ENCODE measurements at regions not wholly inside any gene's neighbourhood (a gene's known extent, or its start where the extent isn't known, plus 50 kb on each side); places are given as distances from the start of the nearest gene placed in this dataset.

DNA sequence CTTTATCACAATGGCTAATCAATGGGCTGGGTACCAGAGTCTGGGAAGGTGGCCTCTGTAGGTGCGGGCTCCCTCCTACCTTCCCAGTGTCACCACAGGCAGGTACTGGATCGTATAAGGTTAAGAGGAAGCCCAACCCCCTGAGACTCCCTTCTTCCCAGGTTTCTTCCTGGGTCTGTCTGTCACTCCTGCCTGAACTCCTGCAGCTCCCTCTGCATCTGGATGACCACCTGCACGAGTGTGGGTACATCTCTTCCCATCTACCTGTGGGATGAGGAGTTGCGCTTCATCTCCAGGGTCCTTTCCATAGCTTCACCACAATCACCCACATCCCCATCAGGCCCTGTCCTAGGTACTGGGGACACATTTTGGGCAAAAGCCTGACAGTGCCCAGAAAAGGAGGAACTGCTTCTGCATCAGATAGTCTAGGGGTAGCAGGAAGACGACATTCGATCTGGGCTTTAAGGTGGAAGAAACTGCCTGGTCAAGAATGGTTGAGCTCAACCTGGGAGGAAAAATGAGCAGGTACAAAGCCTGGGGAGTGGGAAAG is 112.2 kb upstream of the ALDH1B1 start:
- Histone ChIP-seq H3K4me3 (ENCODE audit: low read depth in 2 of 2, low read length in 2 of 2) (no peak overlapping the region), H3K4me1 (ENCODE audit: control insufficient read depth, insufficient read depth, low read length) (no peaks in the 10 kb centered on the region), H3K27ac (ENCODE audit: low read length) (no peak overlapping the region), H3K9me3 (ENCODE audit: control insufficient read depth, insufficient read depth, low read depth, low read length) (no peaks in the 10 kb centered on the region), H3K36me3 (ENCODE audit: control insufficient read depth, insufficient read depth, low read length) (no peaks in the 10 kb centered on the region), H3K27me3 (ENCODE audit: control insufficient read depth, insufficient read depth, low read length) (no peaks in the 10 kb centered on the region)
- in situ Hi-C loops (cut with HindIII; ENCODE audit: low pct_unique_long_range_greater_than_20kb, low sequenced_read_pairs) (no loop called here), intact Hi-C loops (cut with micrococcal nuclease; ENCODE audit: unreplicated experiment) (no loop called here)
- TF ChIP-seq SIN3A (IDR thresholded peaks at IDR 0.05; ENCODE audit: borderline replicate concordance, insufficient read depth, low read depth, low read length) (no peak), POLR2AphosphoS5 (IDR thresholded peaks at IDR 0.05; ENCODE audit: low read depth, low read length) (no peak), REST (IDR thresholded peaks at IDR 0.05; ENCODE audit: insufficient read depth in 1 of 2, low read depth in 2 of 2, low read length in 1 of 2) (no peak), TCF7L2 (IDR thresholded peaks at IDR 0.05; ENCODE audit: low read depth, low read length) (no peak)
- TF ChIP-seq, protein P1, sequence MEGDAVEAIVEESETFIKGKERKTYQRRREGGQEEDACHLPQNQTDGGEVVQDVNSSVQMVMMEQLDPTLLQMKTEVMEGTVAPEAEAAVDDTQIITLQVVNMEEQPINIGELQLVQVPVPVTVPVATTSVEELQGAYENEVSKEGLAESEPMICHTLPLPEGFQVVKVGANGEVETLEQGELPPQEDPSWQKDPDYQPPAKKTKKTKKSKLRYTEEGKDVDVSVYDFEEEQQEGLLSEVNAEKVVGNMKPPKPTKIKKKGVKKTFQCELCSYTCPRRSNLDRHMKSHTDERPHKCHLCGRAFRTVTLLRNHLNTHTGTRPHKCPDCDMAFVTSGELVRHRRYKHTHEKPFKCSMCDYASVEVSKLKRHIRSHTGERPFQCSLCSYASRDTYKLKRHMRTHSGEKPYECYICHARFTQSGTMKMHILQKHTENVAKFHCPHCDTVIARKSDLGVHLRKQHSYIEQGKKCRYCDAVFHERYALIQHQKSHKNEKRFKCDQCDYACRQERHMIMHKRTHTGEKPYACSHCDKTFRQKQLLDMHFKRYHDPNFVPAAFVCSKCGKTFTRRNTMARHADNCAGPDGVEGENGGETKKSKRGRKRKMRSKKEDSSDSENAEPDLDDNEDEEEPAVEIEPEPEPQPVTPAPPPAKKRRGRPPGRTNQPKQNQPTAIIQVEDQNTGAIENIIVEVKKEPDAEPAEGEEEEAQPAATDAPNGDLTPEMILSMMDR (IDR thresholded peaks at IDR 0.05), result no peak
- ChIA-PET POLR2A (no interaction called here), CTCF (no interaction called here)
- ATAC-seq, result no peak
- DNase-seq (ENCODE audit: low read depth, low spot score), result no peak
- BruUV-seq (replicated peaks), result no TSS peak

- ATAC-seq, result no peak
- TF ChIP-seq, protein P1 (IDR thresholded peaks at IDR 0.05), result no peak
- TF ChIP-seq TCF7L2 (IDR thresholded peaks at IDR 0.05; ENCODE audit: low read depth, low read length) (no peak), REST (IDR thresholded peaks at IDR 0.05; ENCODE audit: insufficient read depth in 1 of 2, low read depth in 2 of 2, low read length in 1 of 2) (no peak), SIN3A (IDR thresholded peaks at IDR 0.05; ENCODE audit: borderline replicate concordance, insufficient read depth, low read depth, low read length) (no peak), POLR2AphosphoS5 (IDR thresholded peaks at IDR 0.05; ENCODE audit: low read depth, low read length) (no peak)
- POLR2A ChIA-PET, result no interaction called here
Measured at GRCh38 chr9:38278931-38279679, 113.4 kb upstream of the ALDH1B1 start.

More at GRCh38 chr9:38278931-38279679, 113.4 kb upstream of the ALDH1B1 start:
- no peaks in the 10 kb centered on the region for H3K4me1 ChIP-seq (ENCODE audit: control insufficient read depth, insufficient read depth, low read length)
- in situ Hi-C loops (cut with HindIII; ENCODE audit: low pct_unique_long_range_greater_than_20kb, low sequenced_read_pairs), result no loop called here
- BruUV-seq (replicated peaks), result no TSS peak
- H3K36me3 ChIP-seq (ENCODE audit: control insufficient read depth, insufficient read depth, low read length), result no peaks in the 10 kb centered on the region
- CTCF ChIA-PET, result no interaction called here
- intact Hi-C loops (cut with micrococcal nuclease; ENCODE audit: unreplicated experiment), result no loop called here
- H3K27me3 ChIP-seq (ENCODE audit: control insufficient read depth, insufficient read depth, low read length), result no peaks in the 10 kb centered on the region
- H3K27ac ChIP-seq (ENCODE audit: low read length), result no peak overlapping the region
- DNase-seq (ENCODE audit: low read depth, low spot score), result no peak
- no peaks in the 10 kb centered on the region for H3K9me3 ChIP-seq (ENCODE audit: control insufficient read depth, insufficient read depth, low read depth, low read length)
- H3K4me3 ChIP-seq (ENCODE audit: low read depth in 2 of 2, low read length in 2 of 2), result no peak overlapping the region
